ENCODE measurements at regions not wholly inside any gene's neighbourhood (a gene's known extent, or its start where the extent isn't known, plus 50 kb on each side); places are given as distances from the start of the nearest gene placed in this dataset.

- intact Hi-C loops (cut with micrococcal nuclease) = no loop called here
These were observed 94.2 kb upstream of the NKX1-1 start for GRCh38 chr4:1500231-1500965.

GRCh38 chr4:1499465-1499864 lies 93.2 kb upstream of the NKX1-1 start:
- intact Hi-C loops (cut with micrococcal nuclease) = no loop called here

GRCh38 chr4:1497189-1497801 lies 91.1 kb upstream of the NKX1-1 start:
- intact Hi-C loops (cut with micrococcal nuclease) = no loop called here

- intact Hi-C loops (cut with micrococcal nuclease) = no loop called here
These were observed 89.9 kb upstream of the NKX1-1 start for GRCh38 chr4:1496116-1496642.

- intact Hi-C loops (cut with micrococcal nuclease) = no loop called here
These were observed 89.3 kb upstream of the NKX1-1 start for GRCh38 chr4:1495416-1496115.

- intact Hi-C loops (cut with micrococcal nuclease) = no loop called here
These were observed 88.4 kb upstream of the NKX1-1 start for GRCh38 chr4:1494416-1495315.

GRCh38 chr4:1493540-1494287 lies 87.5 kb upstream of the NKX1-1 start:
- intact Hi-C loops (cut with micrococcal nuclease) = no loop called here

- intact Hi-C loops (cut with micrococcal nuclease) = no loop called here
These were observed 86.7 kb upstream of the NKX1-1 start for GRCh38 chr4:1492651-1493539.

- intact Hi-C loops (cut with micrococcal nuclease) = no loop called here
These were observed 85.9 kb upstream of the NKX1-1 start for GRCh38 chr4:1492142-1492457.

GRCh38 chr4:1491328-1492141 lies 85.3 kb upstream of the NKX1-1 start:
- intact Hi-C loops (cut with micrococcal nuclease) = no loop called here

GRCh38 chr4:1490654-1491327 lies 84.5 kb upstream of the NKX1-1 start:
- intact Hi-C loops (cut with micrococcal nuclease) = no loop called here

GRCh38 chr4:1490011-1490653 lies 83.9 kb upstream of the NKX1-1 start:
- intact Hi-C loops (cut with micrococcal nuclease) = no loop called here

GRCh38 chr4:1489639-1489995 lies 83.4 kb upstream of the NKX1-1 start:
- intact Hi-C loops (cut with micrococcal nuclease) = no loop called here

- intact Hi-C loops (cut with micrococcal nuclease) = no loop called here
These were observed 82.8 kb upstream of the NKX1-1 start for GRCh38 chr4:1488831-1489638.

- intact Hi-C loops (cut with micrococcal nuclease) = no loop called here
These were observed 82.1 kb upstream of the NKX1-1 start for GRCh38 chr4:1488357-1488756.

- intact Hi-C loops (cut with micrococcal nuclease) = no loop called here
These were observed 81.5 kb upstream of the NKX1-1 start for GRCh38 chr4:1487761-1488160.

- intact Hi-C loops (cut with micrococcal nuclease) = no loop called here
These were observed 80.9 kb upstream of the NKX1-1 start for GRCh38 chr4:1487106-1487505.

Data from T-helper 1 cell treated with Interleukin-12 subunit alpha and Interleukin-12 subunit beta and Interleukin-4 antibody, amounts not matched to agents 30 ng/mL and 1 ng/mL, for 36 hours (primary cell).